ENCODE measurements at regions not wholly inside any gene's neighbourhood (a gene's known extent, or its start where the extent isn't known, plus 50 kb on each side); places are given as distances from the start of the nearest gene placed in this dataset.

- no peak for DNase-seq
Measured at GRCh38 chr2:226424971-226425370, 374.6 kb downstream of the IRS1 start.

- DNase-seq: peak; percentile 58
Measured at GRCh38 chr2:226423498-226423960, 376.1 kb downstream of the IRS1 start.

- DNase-seq: no peak
Measured at GRCh38 chr2:226420646-226421045, 379.0 kb downstream of the IRS1 start.

- DNase-seq: no peak
Measured at GRCh38 chr2:226418521-226418920, 381.1 kb downstream of the IRS1 start.

- DNase-seq: no peak
Measured at GRCh38 chr2:226414335-226414734, 385.3 kb downstream of the IRS1 start.

GRCh38 chr2:226413498-226414130, 386.0 kb downstream of the IRS1 start:
- DNase-seq: no peak

- DNase-seq: no peak
Measured at GRCh38 chr2:226411727-226412360, 387.8 kb downstream of the IRS1 start.

- DNase-seq: no peak
Measured at GRCh38 chr2:226411205-226411604, 388.4 kb downstream of the IRS1 start.

- DNase-seq: no peak
Measured at GRCh38 chr2:226410247-226410835, 389.3 kb downstream of the IRS1 start.

GRCh38 chr2:226409134-226409533, 390.5 kb downstream of the IRS1 start:
- no peak for DNase-seq

GRCh38 chr2:226408141-226408540, 391.5 kb downstream of the IRS1 start:
- no peak for DNase-seq

- no peak for DNase-seq
Measured at GRCh38 chr2:226407135-226407534, 392.5 kb downstream of the IRS1 start.

GRCh38 chr2:226405465-226405864, 394.2 kb downstream of the IRS1 start:
- no peak for DNase-seq

GRCh38 chr2:226403369-226403768, 396.3 kb downstream of the IRS1 start:
- DNase-seq: no peak

GRCh38 chr2:226399006-226399405, 400.6 kb downstream of the IRS1 start:
- DNase-seq: no peak

GRCh38 chr2:226398580-226398979, 401.0 kb downstream of the IRS1 start:
- no peak for DNase-seq

- DNase-seq: no peak
Measured at GRCh38 chr2:226396541-226396940, 403.1 kb downstream of the IRS1 start.

GRCh38 chr2:226387499-226387942, 412.1 kb downstream of the IRS1 start:
- no peak for DNase-seq

- DNase-seq: no peak
Measured at GRCh38 chr2:226383461-226383860, 416.2 kb downstream of the IRS1 start.

- DNase-seq: no peak
Measured at GRCh38 chr2:226380679-226381078, 418.9 kb downstream of the IRS1 start.

- DNase-seq: no peak
Measured at GRCh38 chr2:226378753-226379705, 420.6 kb downstream of the IRS1 start.

GRCh38 chr2:226376516-226377180, 423.0 kb downstream of the IRS1 start:
- no peak for DNase-seq

GRCh38 chr2:226366920-226367319, 432.7 kb downstream of the IRS1 start:
- no peak for DNase-seq
